Hippocampal formation (tissue), 2 donors: ENCODE measurements at regions not wholly inside any gene's neighbourhood (a gene's known extent, or its start where the extent isn't known, plus 50 kb on each side); places are given as distances from the start of the nearest gene placed in this dataset.

Source experiments
- DNase-seq, 2 donors: peaks; one replicate each; lab custom pipeline; 2025; lab: John Stamatoyannopoulos, UW

- no peak for DNase-seq
Observed at GRCh38 chr3:14307656-14308302, 94.6 kb upstream of the SLC6A6 start.

GRCh38 chr3:14311729-14312128 is 90.7 kb upstream of the SLC6A6 start:
- DNase-seq: no peak

GRCh38 chr3:14312375-14312774 is 90.0 kb upstream of the SLC6A6 start:
- DNase-seq: no peak

GRCh38 chr3:14317057-14317553 is 85.3 kb upstream of the SLC6A6 start:
- DNase-seq: no peak

GRCh38 chr3:14318646-14319045 is 83.8 kb upstream of the SLC6A6 start:
- DNase-seq: no peak

- DNase-seq: no peak
Observed at GRCh38 chr3:14319654-14320182, 82.7 kb upstream of the SLC6A6 start.

GRCh38 chr3:14320219-14320618 is 82.2 kb upstream of the SLC6A6 start:
- DNase-seq: no peak

- no peak for DNase-seq
Observed at GRCh38 chr3:14322001-14322400, 80.4 kb upstream of the SLC6A6 start.

- no peak for DNase-seq
Observed at GRCh38 chr3:14322667-14323295, 79.6 kb upstream of the SLC6A6 start.

- DNase-seq: no peak
Observed at GRCh38 chr3:14323401-14324223, 78.8 kb upstream of the SLC6A6 start.

GRCh38 chr3:14324224-14324944 is 78.0 kb upstream of the SLC6A6 start:
- DNase-seq: no peak

GRCh38 chr3:14328422-14328821 is 74.0 kb upstream of the SLC6A6 start:
- DNase-seq: no peak

- no peak for DNase-seq
Observed at GRCh38 chr3:14329116-14329830, 73.1 kb upstream of the SLC6A6 start.

GRCh38 chr3:14329842-14330241 is 72.6 kb upstream of the SLC6A6 start:
- no peak for DNase-seq

- no peak for DNase-seq
Observed at GRCh38 chr3:14330508-14330907, 71.9 kb upstream of the SLC6A6 start.

GRCh38 chr3:14331251-14331650 is 71.2 kb upstream of the SLC6A6 start:
- no peak for DNase-seq

GRCh38 chr3:14332392-14332791 is 70.0 kb upstream of the SLC6A6 start:
- DNase-seq: no peak

- no peak for DNase-seq
Observed at GRCh38 chr3:14333215-14333614, 69.2 kb upstream of the SLC6A6 start.

- DNase-seq: no peak
Observed at GRCh38 chr3:14333621-14334020, 68.8 kb upstream of the SLC6A6 start.

- DNase-seq: no peak
Observed at GRCh38 chr3:14334136-14334535, 68.3 kb upstream of the SLC6A6 start.

- DNase-seq: no peak
Observed at GRCh38 chr3:14334936-14335335, 67.5 kb upstream of the SLC6A6 start.
